ENCODE measurements at regions not wholly inside any gene's neighbourhood (a gene's known extent, or its start where the extent isn't known, plus 50 kb on each side); places are given as distances from the start of the nearest gene placed in this dataset.

DNA sequence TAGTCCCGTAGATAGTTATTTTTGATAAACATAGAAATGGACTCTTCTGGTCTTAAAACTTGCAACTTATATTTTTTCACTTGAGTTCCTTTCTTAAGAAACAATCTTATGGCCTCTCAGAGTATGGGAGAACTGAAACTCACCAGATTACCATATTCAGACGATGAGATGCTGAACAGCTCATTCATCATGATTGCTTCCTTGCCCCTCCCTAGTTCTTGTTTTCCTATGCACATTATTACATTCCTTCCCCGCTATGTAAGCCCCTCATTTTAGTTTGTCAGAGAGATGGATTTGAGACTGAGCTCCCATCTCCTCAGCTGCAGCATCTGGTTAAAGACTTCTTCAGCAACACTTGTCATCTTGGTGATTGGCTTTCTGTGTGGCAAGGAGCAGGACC, 158.5 kb downstream of the SLITRK6 start:
- TF ChIP-seq, protein P1, sequence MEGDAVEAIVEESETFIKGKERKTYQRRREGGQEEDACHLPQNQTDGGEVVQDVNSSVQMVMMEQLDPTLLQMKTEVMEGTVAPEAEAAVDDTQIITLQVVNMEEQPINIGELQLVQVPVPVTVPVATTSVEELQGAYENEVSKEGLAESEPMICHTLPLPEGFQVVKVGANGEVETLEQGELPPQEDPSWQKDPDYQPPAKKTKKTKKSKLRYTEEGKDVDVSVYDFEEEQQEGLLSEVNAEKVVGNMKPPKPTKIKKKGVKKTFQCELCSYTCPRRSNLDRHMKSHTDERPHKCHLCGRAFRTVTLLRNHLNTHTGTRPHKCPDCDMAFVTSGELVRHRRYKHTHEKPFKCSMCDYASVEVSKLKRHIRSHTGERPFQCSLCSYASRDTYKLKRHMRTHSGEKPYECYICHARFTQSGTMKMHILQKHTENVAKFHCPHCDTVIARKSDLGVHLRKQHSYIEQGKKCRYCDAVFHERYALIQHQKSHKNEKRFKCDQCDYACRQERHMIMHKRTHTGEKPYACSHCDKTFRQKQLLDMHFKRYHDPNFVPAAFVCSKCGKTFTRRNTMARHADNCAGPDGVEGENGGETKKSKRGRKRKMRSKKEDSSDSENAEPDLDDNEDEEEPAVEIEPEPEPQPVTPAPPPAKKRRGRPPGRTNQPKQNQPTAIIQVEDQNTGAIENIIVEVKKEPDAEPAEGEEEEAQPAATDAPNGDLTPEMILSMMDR (IDR thresholded peaks at IDR 0.05; ENCODE audit: control insufficient read depth, extremely low read depth, insufficient read depth), result no peak
- DNase-seq (ENCODE audit: low read depth), result no peak
- no peak overlapping the region for H3K4me3 ChIP-seq (ENCODE audit: low read depth, low read length)

DNA sequence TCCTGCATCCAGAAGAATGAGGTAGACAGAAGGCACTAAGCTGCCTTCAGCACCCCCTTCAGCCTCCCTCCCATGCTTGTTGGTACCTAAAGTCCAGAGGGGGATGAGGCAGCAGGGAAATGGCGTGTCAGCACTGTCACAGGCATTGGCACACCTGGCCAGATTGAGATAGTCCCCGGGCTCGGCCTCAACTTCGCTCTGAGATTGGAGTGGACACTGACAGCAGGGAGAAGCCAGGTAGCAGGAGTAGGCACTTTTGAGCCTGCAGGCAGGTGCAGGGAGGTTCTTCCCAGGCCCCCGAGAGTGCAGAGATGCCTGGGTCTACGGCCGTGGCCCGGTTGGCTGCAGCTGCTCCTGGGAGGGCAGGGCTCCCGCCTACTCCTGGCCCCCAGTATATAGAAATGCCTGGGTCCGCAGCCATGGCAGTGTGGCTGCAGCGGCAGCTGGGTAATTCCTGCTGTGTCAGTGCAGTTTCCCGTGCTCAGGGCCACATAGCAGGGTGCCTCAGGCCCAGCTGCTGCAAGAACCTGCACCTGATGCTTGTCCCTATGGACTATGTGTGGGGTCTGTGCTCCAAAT, 160.3 kb downstream of the SLITRK6 start:
- TF ChIP-seq, protein P1 (IDR thresholded peaks at IDR 0.05; ENCODE audit: control insufficient read depth, extremely low read depth, insufficient read depth), result no peak
- H3K4me3 ChIP-seq (ENCODE audit: low read depth, low read length), result no peak overlapping the region
- DNase-seq (ENCODE audit: low read depth), result no peak

DNA sequence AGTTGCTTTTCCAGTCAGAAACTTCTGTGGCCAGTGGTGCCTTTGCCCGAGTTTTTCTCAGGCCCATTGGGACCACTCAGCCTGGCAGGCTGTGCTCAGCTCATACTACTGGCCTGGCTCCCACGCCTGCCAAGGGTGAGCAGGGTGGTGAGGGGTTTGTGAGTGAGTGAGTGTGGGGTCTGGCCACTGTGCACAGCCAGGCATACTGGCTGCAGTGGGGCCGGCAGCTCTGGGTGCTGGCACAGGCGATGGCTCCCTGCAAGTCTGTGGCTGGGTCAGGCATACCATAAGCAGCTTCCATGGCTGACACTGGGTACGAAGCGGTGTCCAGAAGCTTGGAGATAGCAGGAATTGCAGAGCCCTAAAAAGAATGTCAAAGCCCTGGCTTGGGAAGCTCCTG, 161.0 kb downstream of the SLITRK6 start:
- DNase-seq (ENCODE audit: low read depth), result no peak
- H3K4me3 ChIP-seq (ENCODE audit: low read depth, low read length), result no peak overlapping the region
- TF ChIP-seq, protein P1 (IDR thresholded peaks at IDR 0.05; ENCODE audit: control insufficient read depth, extremely low read depth, insufficient read depth), result no peak

DNA sequence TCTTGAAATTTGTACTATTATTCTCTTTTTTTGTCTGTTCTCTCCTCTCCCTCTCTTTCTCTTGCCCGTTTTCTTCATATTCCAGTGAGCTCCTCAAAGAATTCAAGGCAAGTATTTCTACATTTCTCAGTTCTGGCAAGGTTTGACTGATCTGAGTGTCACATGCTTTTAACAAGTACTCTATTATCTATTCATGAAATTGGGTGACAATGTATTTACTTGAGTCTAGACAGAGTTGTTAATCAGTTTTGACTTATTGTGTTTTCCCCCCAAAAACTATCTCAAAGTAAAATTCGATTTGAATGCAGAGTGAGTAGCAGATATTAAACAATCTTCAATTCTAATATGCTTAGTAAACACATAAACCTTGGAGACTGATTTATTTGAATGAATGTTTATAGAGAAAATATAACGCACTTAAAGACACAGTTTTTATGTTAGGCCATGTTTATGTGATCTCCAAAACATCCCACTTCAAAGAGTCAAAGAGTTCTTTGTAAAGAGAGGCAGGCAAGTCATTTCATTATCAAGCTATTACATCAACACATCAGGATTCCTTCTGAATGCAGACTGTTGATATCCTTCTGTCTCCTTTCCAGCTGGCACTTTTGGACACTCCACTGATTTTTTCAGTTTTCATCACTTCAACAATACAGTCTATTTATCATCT, 166.6 kb downstream of the SLITRK6 start:
- DNase-seq (ENCODE audit: low read depth), result no peak
- no peak overlapping the region for H3K4me3 ChIP-seq (ENCODE audit: low read depth, low read length)
- TF ChIP-seq, protein P1 (IDR thresholded peaks at IDR 0.05; ENCODE audit: control insufficient read depth, extremely low read depth, insufficient read depth), result no peak

DNA sequence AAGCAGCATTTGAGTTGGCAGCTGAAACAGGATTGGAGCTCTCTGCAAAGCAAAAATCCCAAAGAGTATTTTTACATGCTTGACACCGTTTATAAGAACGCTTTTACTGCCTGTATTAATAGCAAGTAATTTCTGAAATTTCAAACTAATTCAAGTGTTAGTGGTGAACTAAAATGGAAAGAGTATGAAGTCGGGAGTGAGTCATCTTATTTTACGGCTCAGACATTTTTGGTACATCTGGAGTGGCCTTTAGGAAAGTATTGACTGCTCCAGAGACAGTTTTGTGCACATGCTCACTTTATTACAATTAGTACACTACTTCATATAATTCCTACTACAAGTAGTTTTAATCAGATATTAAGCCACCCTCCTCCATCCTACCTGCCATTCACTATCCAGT, 167.4 kb downstream of the SLITRK6 start:
- no peak for DNase-seq (ENCODE audit: low read depth)
- TF ChIP-seq, protein P1 (IDR thresholded peaks at IDR 0.05; ENCODE audit: control insufficient read depth, extremely low read depth, insufficient read depth), result no peak
- H3K4me3 ChIP-seq (ENCODE audit: low read depth, low read length), result no peak overlapping the region

DNA sequence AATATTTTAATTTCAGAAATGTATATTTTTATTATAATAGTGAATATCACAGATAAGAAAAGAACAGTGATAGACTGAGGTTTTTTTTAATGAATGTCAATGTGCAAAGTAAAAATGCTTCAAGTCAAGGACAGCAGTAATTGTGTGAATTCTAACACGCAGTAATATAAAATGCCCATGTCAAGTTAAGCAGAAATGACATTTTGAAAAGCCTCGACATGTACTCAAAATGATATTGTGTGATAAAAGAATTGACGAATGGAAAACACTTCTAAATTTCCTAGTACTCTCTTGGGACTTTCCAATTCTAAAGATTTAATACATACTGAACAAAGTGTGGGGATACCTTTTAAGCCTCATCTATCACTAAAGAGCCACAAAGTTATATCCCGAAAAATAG, 172.6 kb downstream of the SLITRK6 start:
- no peak overlapping the region for H3K4me3 ChIP-seq (ENCODE audit: low read depth, low read length)
- DNase-seq (ENCODE audit: low read depth), result no peak
- TF ChIP-seq, protein P1 (IDR thresholded peaks at IDR 0.05; ENCODE audit: control insufficient read depth, extremely low read depth, insufficient read depth), result no peak

DNA sequence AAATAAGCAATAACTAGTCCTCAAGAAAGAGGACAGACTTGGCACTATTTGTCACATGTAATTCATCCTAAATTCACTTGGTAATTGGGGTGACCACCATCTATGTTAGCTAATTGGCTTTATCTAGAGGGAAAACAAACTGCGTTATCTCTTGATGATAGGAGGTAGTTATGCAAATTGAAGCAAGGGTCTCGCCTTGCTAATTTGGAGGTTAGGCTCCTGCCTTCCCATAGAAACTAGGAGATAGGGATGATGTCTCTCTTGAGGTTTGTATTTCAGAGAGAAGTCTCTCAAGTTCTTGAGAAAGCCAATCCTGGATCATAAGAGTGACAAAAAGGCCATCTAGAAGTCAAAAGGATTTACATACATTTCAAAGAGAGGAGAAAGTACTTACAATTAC, 179.9 kb downstream of the SLITRK6 start:
- TF ChIP-seq, protein P1 (IDR thresholded peaks at IDR 0.05; ENCODE audit: control insufficient read depth, extremely low read depth, insufficient read depth), result no peak
- DNase-seq (ENCODE audit: low read depth), result no peak
- H3K4me3 ChIP-seq (ENCODE audit: low read depth, low read length), result no peak overlapping the region

Data from LNCaP clone FGC (cell line).